ENCODE measurements at regions not wholly inside any gene's neighbourhood (a gene's known extent, or its start where the extent isn't known, plus 50 kb on each side); places are given as distances from the start of the nearest gene placed in this dataset.
"Not testable (repeated sequence)": the region's sequence is repeated elsewhere in the genome, so short reads cannot be mapped to it uniquely, and the experiment has no call there.

DNA sequence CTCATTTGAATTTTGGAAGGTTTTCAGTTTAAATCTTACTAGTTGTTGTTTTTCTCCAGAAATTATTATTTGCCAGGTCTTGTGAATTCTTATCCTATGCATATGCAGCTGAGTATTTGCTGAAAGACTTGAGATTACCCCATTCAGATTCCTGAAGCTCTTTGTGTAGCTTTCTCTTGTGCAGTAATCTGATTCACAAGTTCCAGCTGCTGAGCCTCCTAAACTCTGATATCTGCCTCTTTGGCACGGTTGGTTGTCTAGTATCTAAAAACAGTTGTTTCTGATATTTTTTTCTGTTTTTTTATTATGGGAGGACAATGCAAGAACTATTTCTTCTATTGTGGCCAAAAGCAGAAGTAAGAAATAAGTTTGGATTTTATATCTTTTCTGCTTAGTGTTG lies 863.9 kb upstream of the MANEA start:
- Histone ChIP-seq H3K9ac (ENCODE audit: low read length) (no peak overlapping the region), H3K79me2 (replicated peaks; ENCODE audit: insufficient read depth, low read length) (no peaks in the 10 kb centered on the region), H3K9me3 (ENCODE audit: low read length) (no peaks in the 10 kb centered on the region), H3K27ac (ENCODE audit: low read length) (no peak overlapping the region), H3K4me2 (ENCODE audit: low read length) (no peak overlapping the region), H3K36me3 (ENCODE audit: insufficient read depth, low read length) (no peaks in the 10 kb centered on the region), H3K4me3 (ENCODE audit: low read length) (no peak overlapping the region), H3K27me3 (ENCODE audit: insufficient read depth, low read depth, low read length) (no peaks in the 10 kb centered on the region), H2AFZ (ENCODE audit: low read depth, low read length) (no peak overlapping the region), H3K9me2 (ENCODE audit: insufficient read depth, low read length) (no peaks in the 10 kb centered on the region), H4K20me1 (ENCODE audit: insufficient read depth) (no peaks in the 10 kb centered on the region), H3F3A (ENCODE audit: insufficient read depth, low read length, poor library complexity, severe bottlenecking) (no peaks in the 10 kb centered on the region)
- no peak for TF ChIP-seq SMC3 (conservative IDR thresholded peaks at IDR 0.05; ENCODE audit: poor library complexity)
- no peak for TF ChIP-seq EZH2 (IDR thresholded peaks at IDR 0.05; ENCODE audit: borderline replicate concordance, insufficient read depth, low read length, poor library complexity, severe bottlenecking)
- TF ChIP-seq, protein P1, sequence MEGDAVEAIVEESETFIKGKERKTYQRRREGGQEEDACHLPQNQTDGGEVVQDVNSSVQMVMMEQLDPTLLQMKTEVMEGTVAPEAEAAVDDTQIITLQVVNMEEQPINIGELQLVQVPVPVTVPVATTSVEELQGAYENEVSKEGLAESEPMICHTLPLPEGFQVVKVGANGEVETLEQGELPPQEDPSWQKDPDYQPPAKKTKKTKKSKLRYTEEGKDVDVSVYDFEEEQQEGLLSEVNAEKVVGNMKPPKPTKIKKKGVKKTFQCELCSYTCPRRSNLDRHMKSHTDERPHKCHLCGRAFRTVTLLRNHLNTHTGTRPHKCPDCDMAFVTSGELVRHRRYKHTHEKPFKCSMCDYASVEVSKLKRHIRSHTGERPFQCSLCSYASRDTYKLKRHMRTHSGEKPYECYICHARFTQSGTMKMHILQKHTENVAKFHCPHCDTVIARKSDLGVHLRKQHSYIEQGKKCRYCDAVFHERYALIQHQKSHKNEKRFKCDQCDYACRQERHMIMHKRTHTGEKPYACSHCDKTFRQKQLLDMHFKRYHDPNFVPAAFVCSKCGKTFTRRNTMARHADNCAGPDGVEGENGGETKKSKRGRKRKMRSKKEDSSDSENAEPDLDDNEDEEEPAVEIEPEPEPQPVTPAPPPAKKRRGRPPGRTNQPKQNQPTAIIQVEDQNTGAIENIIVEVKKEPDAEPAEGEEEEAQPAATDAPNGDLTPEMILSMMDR (IDR thresholded peaks at IDR 0.05; ENCODE audit: poor library complexity, severe bottlenecking), result no peak
- TF ChIP-seq EP300 (conservative IDR thresholded peaks at IDR 0.05; ENCODE audit: poor library complexity, severe bottlenecking), result no peak
- no peak for TF ChIP-seq RAD21 (conservative IDR thresholded peaks at IDR 0.05)
- TF ChIP-seq POLR2AphosphoS5 (IDR thresholded peaks at IDR 0.05), result no peak
- TF ChIP-seq, protein P2, sequence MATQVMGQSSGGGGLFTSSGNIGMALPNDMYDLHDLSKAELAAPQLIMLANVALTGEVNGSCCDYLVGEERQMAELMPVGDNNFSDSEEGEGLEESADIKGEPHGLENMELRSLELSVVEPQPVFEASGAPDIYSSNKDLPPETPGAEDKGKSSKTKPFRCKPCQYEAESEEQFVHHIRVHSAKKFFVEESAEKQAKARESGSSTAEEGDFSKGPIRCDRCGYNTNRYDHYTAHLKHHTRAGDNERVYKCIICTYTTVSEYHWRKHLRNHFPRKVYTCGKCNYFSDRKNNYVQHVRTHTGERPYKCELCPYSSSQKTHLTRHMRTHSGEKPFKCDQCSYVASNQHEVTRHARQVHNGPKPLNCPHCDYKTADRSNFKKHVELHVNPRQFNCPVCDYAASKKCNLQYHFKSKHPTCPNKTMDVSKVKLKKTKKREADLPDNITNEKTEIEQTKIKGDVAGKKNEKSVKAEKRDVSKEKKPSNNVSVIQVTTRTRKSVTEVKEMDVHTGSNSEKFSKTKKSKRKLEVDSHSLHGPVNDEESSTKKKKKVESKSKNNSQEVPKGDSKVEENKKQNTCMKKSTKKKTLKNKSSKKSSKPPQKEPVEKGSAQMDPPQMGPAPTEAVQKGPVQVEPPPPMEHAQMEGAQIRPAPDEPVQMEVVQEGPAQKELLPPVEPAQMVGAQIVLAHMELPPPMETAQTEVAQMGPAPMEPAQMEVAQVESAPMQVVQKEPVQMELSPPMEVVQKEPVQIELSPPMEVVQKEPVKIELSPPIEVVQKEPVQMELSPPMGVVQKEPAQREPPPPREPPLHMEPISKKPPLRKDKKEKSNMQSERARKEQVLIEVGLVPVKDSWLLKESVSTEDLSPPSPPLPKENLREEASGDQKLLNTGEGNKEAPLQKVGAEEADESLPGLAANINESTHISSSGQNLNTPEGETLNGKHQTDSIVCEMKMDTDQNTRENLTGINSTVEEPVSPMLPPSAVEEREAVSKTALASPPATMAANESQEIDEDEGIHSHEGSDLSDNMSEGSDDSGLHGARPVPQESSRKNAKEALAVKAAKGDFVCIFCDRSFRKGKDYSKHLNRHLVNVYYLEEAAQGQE (IDR thresholded peaks at IDR 0.05; ENCODE audit: borderline replicate concordance), result no peak
- TF ChIP-seq TAF1 (IDR thresholded peaks at IDR 0.05; ENCODE audit: low read depth), result no peak
- no peak for TF ChIP-seq MXI1 (conservative IDR thresholded peaks at IDR 0.05; ENCODE audit: poor library complexity, severe bottlenecking)

GRCh38 chr6:94698773-94699172 lies 878.6 kb upstream of the MANEA start:
- no peak overlapping the region for H3K27ac ChIP-seq (ENCODE audit: low read length)
- H3F3A ChIP-seq (ENCODE audit: insufficient read depth, low read length, poor library complexity, severe bottlenecking), result no peaks in the 10 kb centered on the region
- H3K4me2 ChIP-seq (ENCODE audit: low read length), result no peak overlapping the region
- H2AFZ ChIP-seq (ENCODE audit: low read depth, low read length), result no peak overlapping the region
- no peaks in the 10 kb centered on the region for H3K36me3 ChIP-seq (ENCODE audit: insufficient read depth, low read length)
- no peaks in the 10 kb centered on the region for H4K20me1 ChIP-seq (ENCODE audit: insufficient read depth)
- no peaks in the 10 kb centered on the region for H3K27me3 ChIP-seq (ENCODE audit: insufficient read depth, low read depth, low read length)
- H3K9me2 ChIP-seq (ENCODE audit: insufficient read depth, low read length), result no peaks in the 10 kb centered on the region
- no peaks in the 10 kb centered on the region for H3K79me2 ChIP-seq (replicated peaks; ENCODE audit: insufficient read depth, low read length)
- TF ChIP-seq MXI1 (conservative IDR thresholded peaks at IDR 0.05; ENCODE audit: poor library complexity, severe bottlenecking), result no peak
- no peak for TF ChIP-seq EZH2 (IDR thresholded peaks at IDR 0.05; ENCODE audit: borderline replicate concordance, insufficient read depth, low read length, poor library complexity, severe bottlenecking)
- TF ChIP-seq, protein P2 (IDR thresholded peaks at IDR 0.05; ENCODE audit: borderline replicate concordance), result no peak
- no peak for TF ChIP-seq EP300 (conservative IDR thresholded peaks at IDR 0.05; ENCODE audit: poor library complexity, severe bottlenecking)
- no peak for TF ChIP-seq TAF1 (IDR thresholded peaks at IDR 0.05; ENCODE audit: low read depth)
- no peak for TF ChIP-seq SMC3 (conservative IDR thresholded peaks at IDR 0.05; ENCODE audit: poor library complexity)
- TF ChIP-seq, protein P1 (IDR thresholded peaks at IDR 0.05; ENCODE audit: poor library complexity, severe bottlenecking), result no peak
- TF ChIP-seq RAD21 (conservative IDR thresholded peaks at IDR 0.05), result no peak
- TF ChIP-seq POLR2AphosphoS5 (IDR thresholded peaks at IDR 0.05), result no peak
- H3K9me3 ChIP-seq (ENCODE audit: low read length), result no peaks in the 10 kb centered on the region
- H3K4me3 ChIP-seq (ENCODE audit: low read length), result no peak overlapping the region
- H3K9ac ChIP-seq (ENCODE audit: low read length), result no peak overlapping the region

DNA sequence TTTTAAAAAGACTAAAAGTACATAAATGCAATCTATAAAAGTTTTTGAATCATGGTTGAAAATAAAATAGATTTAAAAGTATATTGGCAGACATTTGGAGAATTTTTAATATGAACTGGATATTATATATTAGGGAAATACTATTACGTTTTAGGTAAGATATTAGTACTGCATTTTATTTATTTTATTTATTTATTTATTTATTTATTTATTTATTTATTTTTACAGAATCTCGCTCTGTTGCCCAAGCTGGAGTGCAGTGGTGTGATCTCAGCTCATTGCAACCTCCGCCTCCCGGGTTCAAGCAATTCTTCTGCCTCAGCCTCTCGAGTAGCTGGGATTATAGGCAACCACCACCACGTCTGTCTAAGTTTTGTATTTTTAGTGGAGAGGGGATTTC lies 890.1 kb upstream of the MANEA start:
- H3K79me2 ChIP-seq (replicated peaks; ENCODE audit: insufficient read depth, low read length); H3K9me3 ChIP-seq (ENCODE audit: low read length); H3K9ac ChIP-seq (ENCODE audit: low read length); H3K27ac ChIP-seq (ENCODE audit: low read length); H3K4me2 ChIP-seq (ENCODE audit: low read length); H3F3A ChIP-seq (ENCODE audit: insufficient read depth, low read length, poor library complexity, severe bottlenecking); H2AFZ ChIP-seq (ENCODE audit: low read depth, low read length); H3K9me2 ChIP-seq (ENCODE audit: insufficient read depth, low read length); H3K4me3 ChIP-seq (ENCODE audit: low read length); H4K20me1 ChIP-seq (ENCODE audit: insufficient read depth); H3K27me3 ChIP-seq (ENCODE audit: insufficient read depth, low read depth, low read length); H3K36me3 ChIP-seq (ENCODE audit: insufficient read depth, low read length): not testable (repeated sequence)

Measured in neural cell (in vitro differentiated cells).